OCI-M1 (cell line): ENCODE measurements at regions not wholly inside any gene's neighbourhood (a gene's known extent, or its start where the extent isn't known, plus 50 kb on each side); places are given as distances from the start of the nearest gene placed in this dataset.
A peak's percentile ranks its signal among the peaks of the same experiment; 100 is the strongest.
"Not testable (repeated sequence)": the region's sequence is repeated elsewhere in the genome, so short reads cannot be mapped to it uniquely, and the experiment has no call there.

Source experiments
- DNase-seq: peaks from one replicate; lab custom pipeline; 2025; lab: John Stamatoyannopoulos, UW

- no peak for DNase-seq
These were observed 105.9 kb upstream of the TSC22D2 start for GRCh38 chr3:150302246-150302645.

- no peak for DNase-seq
These were observed 107.1 kb upstream of the TSC22D2 start for GRCh38 chr3:150300852-150301517.

- no peak for DNase-seq
These were observed 107.7 kb upstream of the TSC22D2 start for GRCh38 chr3:150300388-150300787.

GRCh38 chr3:150299201-150299600 lies 108.9 kb upstream of the TSC22D2 start:
- no peak for DNase-seq

GRCh38 chr3:150296966-150297365 lies 111.1 kb upstream of the TSC22D2 start:
- DNase-seq: no peak

- no peak for DNase-seq
These were observed 111.9 kb upstream of the TSC22D2 start for GRCh38 chr3:150296123-150296735.

GRCh38 chr3:150293401-150294001 lies 114.6 kb upstream of the TSC22D2 start:
- no peak for DNase-seq

- no peak for DNase-seq
These were observed 115.2 kb upstream of the TSC22D2 start for GRCh38 chr3:150292891-150293290.

GRCh38 chr3:150291515-150291914 lies 116.6 kb upstream of the TSC22D2 start:
- no peak for DNase-seq

GRCh38 chr3:150286390-150287147 lies 121.5 kb upstream of the TSC22D2 start:
- peak; percentile 25 for DNase-seq

- no peak for DNase-seq
These were observed 122.5 kb upstream of the TSC22D2 start for GRCh38 chr3:150285601-150286000.

- DNase-seq: no peak
These were observed 129.2 kb upstream of the TSC22D2 start for GRCh38 chr3:150278843-150279381.

- no peak for DNase-seq
These were observed 129.9 kb upstream of the TSC22D2 start for GRCh38 chr3:150278195-150278594.

- no peak for DNase-seq
These were observed 130.7 kb upstream of the TSC22D2 start for GRCh38 chr3:150277444-150277843.

GRCh38 chr3:150275941-150276340 lies 132.2 kb upstream of the TSC22D2 start:
- DNase-seq: no peak

GRCh38 chr3:150274372-150274771 lies 133.7 kb upstream of the TSC22D2 start:
- no peak for DNase-seq

- DNase-seq: no peak
These were observed 134.7 kb upstream of the TSC22D2 start for GRCh38 chr3:150273396-150273795.

GRCh38 chr3:150271591-150271960 lies 136.5 kb upstream of the TSC22D2 start:
- DNase-seq: no peak

GRCh38 chr3:150270883-150271590 lies 137.1 kb upstream of the TSC22D2 start:
- DNase-seq: no peak

- not testable (repeated sequence) for DNase-seq
These were observed 137.7 kb upstream of the TSC22D2 start for GRCh38 chr3:150270444-150270843.

- DNase-seq: no peak
These were observed 138.6 kb upstream of the TSC22D2 start for GRCh38 chr3:150269526-150269925.
